ENCODE measurements at regions not wholly inside any gene's neighbourhood (a gene's known extent, or its start where the extent isn't known, plus 50 kb on each side); places are given as distances from the start of the nearest gene placed in this dataset.
A peak's percentile ranks its signal among the peaks of the same experiment; 100 is the strongest.

DNA sequence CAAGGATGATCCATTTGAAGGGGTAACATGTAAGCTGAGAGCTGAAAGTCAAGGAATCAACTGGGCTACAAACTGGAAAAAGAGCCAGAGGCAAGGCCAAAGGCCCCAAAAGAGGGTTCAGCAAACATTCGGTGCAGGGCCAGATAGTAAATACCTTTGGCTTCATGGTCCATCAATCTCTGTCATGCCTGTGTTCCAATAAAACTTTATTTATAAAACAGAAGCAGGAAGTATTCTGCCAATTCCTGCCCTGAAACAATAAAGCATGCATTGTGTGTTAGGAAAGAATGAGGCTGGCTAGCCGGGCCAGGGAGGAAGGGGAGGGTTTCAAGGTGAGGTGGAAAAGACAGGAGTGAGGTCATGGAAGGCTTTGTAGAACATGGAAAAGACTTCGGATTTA, 107.1 kb downstream of the LBH start:
- TF ChIP-seq, protein P1, sequence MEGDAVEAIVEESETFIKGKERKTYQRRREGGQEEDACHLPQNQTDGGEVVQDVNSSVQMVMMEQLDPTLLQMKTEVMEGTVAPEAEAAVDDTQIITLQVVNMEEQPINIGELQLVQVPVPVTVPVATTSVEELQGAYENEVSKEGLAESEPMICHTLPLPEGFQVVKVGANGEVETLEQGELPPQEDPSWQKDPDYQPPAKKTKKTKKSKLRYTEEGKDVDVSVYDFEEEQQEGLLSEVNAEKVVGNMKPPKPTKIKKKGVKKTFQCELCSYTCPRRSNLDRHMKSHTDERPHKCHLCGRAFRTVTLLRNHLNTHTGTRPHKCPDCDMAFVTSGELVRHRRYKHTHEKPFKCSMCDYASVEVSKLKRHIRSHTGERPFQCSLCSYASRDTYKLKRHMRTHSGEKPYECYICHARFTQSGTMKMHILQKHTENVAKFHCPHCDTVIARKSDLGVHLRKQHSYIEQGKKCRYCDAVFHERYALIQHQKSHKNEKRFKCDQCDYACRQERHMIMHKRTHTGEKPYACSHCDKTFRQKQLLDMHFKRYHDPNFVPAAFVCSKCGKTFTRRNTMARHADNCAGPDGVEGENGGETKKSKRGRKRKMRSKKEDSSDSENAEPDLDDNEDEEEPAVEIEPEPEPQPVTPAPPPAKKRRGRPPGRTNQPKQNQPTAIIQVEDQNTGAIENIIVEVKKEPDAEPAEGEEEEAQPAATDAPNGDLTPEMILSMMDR (IDR thresholded peaks at IDR 0.05; ENCODE audit: low read depth, low read length) = no peak
- no peak overlapping the region for H3K4me3 ChIP-seq (replicated peaks in 1 of 2; ENCODE audit: low read depth in 2 of 2, low read length in 2 of 2)
- DNase-seq (ENCODE audit: low read depth in 2 of 2) = no peak

GRCh38 chr2:30339071-30339470, 107.7 kb downstream of the LBH start:
- no peak for DNase-seq (ENCODE audit: low read depth in 2 of 2)
- TF ChIP-seq, protein P1 (IDR thresholded peaks at IDR 0.05; ENCODE audit: low read depth, low read length) = no peak
- no peak overlapping the region for H3K4me3 ChIP-seq (replicated peaks in 1 of 2; ENCODE audit: low read depth in 2 of 2, low read length in 2 of 2)

GRCh38 chr2:30341500-30342267, 105.4 kb upstream of the LCLAT1 start:
- no peak overlapping the region for H3K4me3 ChIP-seq (replicated peaks in 1 of 2; ENCODE audit: low read depth in 2 of 2, low read length in 2 of 2)
- TF ChIP-seq, protein P1 (IDR thresholded peaks at IDR 0.05; ENCODE audit: low read depth, low read length) = no peak
- DNase-seq (ENCODE audit: low read depth in 2 of 2) = no peak

GRCh38 chr2:30346471-30347169, 100.4 kb upstream of the LCLAT1 start:
- TF ChIP-seq, protein P1 (IDR thresholded peaks at IDR 0.05; ENCODE audit: low read depth, low read length) = no peak
- H3K4me3 ChIP-seq (replicated peaks in 1 of 2; ENCODE audit: low read depth in 2 of 2, low read length in 2 of 2) = no peak overlapping the region
- peak in 1 of 2 donors; percentile 42 for DNase-seq (ENCODE audit: low read depth in 2 of 2)

- no peak for DNase-seq (ENCODE audit: low read depth in 2 of 2)
- TF ChIP-seq, protein P1 (IDR thresholded peaks at IDR 0.05; ENCODE audit: low read depth, low read length) = no peak
- no peak overlapping the region for H3K4me3 ChIP-seq (replicated peaks in 1 of 2; ENCODE audit: low read depth in 2 of 2, low read length in 2 of 2)
Measured at GRCh38 chr2:30348825-30349224, 98.2 kb upstream of the LCLAT1 start.

GRCh38 chr2:30349691-30350090, 97.4 kb upstream of the LCLAT1 start:
- DNase-seq (ENCODE audit: low read depth in 2 of 2) = no peak
- no peak overlapping the region for H3K4me3 ChIP-seq (replicated peaks in 1 of 2; ENCODE audit: low read depth in 2 of 2, low read length in 2 of 2)
- TF ChIP-seq, protein P1 (IDR thresholded peaks at IDR 0.05; ENCODE audit: low read depth, low read length) = no peak

Measured in cardiac fibroblast (primary cell).